ENCODE measurements at regions not wholly inside any gene's neighbourhood (a gene's known extent, or its start where the extent isn't known, plus 50 kb on each side); places are given as distances from the start of the nearest gene placed in this dataset.
"Not testable (repeated sequence)": the region's sequence is repeated elsewhere in the genome, so short reads cannot be mapped to it uniquely, and the experiment has no call there.

DNA sequence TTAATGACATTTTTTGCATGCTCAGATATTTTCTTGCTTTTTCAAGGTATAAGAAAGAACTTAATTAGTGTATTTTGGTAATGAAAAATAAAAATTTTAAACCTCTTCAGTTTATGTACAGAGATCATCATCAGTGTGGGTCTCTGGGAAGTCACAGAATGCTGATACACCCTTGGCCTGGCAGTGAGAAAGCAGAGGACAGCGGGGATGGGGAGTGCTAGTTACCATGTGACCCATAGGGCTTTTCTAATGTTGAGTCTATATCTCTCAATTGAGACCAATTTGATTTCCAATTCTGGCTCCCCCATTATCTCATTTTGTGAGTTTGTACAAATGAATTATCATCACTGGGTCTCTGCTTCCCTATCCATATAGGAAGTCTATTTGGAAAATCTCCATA lies 305.7 kb downstream of the CYRIA start:
- H3K27me3 Mint-ChIP-seq (ENCODE audit: low read depth) = peaks cover 3% of the 10 kb centered on the region
- H3K9me3 Mint-ChIP-seq = no peaks in the 10 kb centered on the region
- no peak overlapping the region for H3K27ac Mint-ChIP-seq
- DNase-seq = no peak
- no peaks in the 10 kb centered on the region for H3K36me3 Mint-ChIP-seq (ENCODE audit: low read depth)
- no peak overlapping the region for H3K4me3 Mint-ChIP-seq
- H3K4me1 Mint-ChIP-seq (ENCODE audit: low read depth) = no peaks in the 10 kb centered on the region
- CTCF ChIA-PET = no interaction called here
- intact Hi-C loops (cut with micrococcal nuclease) = no loop called here

DNA sequence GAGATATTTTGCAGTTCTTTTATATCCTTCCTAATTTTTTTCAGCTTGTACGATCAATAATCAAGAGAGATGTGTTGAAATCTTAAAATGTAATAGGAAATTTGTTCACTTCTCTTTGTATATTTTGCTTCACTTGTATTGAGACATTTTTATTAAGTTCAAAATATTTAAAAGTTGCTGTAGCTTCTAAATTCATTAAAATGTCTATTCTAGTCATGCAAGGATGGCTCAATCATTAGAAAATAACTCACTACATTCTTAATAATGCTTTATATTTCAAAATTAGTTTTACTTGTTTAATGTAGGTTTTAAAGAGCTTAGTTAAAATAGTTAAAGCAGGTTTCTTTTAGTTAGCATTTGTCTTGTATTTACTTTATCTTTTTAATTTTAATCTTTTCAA lies 308.4 kb downstream of the CYRIA start:
- no peaks in the 10 kb centered on the region for H3K4me1 Mint-ChIP-seq (ENCODE audit: low read depth)
- CTCF ChIA-PET = no interaction called here

DNA sequence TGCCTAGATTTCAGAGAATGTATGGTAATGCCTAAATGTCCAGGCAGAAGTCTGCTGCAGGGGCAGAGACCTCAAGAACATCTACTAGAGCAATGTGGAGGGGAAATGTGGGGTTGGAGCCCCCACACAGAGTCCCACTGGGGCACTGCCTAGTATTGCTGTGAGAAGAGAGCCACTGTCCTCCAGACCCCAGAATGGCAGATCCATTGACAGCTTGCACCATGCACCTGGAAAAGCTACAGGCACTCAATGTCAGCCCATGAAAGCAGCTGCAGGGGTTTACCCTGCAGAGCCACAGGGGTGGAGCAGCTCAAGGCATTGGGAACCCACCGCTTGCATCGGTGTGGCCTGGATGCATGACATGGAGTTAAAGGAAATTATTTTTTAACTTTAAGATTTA lies 314.1 kb downstream of the CYRIA start:
- intact Hi-C loops (cut with micrococcal nuclease) = no loop called here
- H3K9me3 Mint-ChIP-seq = peaks cover 20% of the 10 kb centered on the region
- CTCF ChIA-PET = no interaction called here
- no peaks in the 10 kb centered on the region for H3K4me1 Mint-ChIP-seq (ENCODE audit: low read depth)
- peaks cover under 1% of the 10 kb centered on the region for H3K27me3 Mint-ChIP-seq (ENCODE audit: low read depth)
- H3K36me3 Mint-ChIP-seq (ENCODE audit: low read depth) = no peaks in the 10 kb centered on the region
- no peak for DNase-seq
- H3K4me3 Mint-ChIP-seq = no peak overlapping the region
- H3K27ac Mint-ChIP-seq = no peak overlapping the region

More for the DNA sequence above, 308.4 kb downstream of the CYRIA start:
- no peak overlapping the region for H3K27ac Mint-ChIP-seq
- no peaks in the 10 kb centered on the region for H3K27me3 Mint-ChIP-seq (ENCODE audit: low read depth)
- DNase-seq = no peak
- intact Hi-C loops (cut with micrococcal nuclease) = no loop called here
- peaks cover 7% of the 10 kb centered on the region for H3K9me3 Mint-ChIP-seq
- no peak overlapping the region for H3K4me3 Mint-ChIP-seq
- H3K36me3 Mint-ChIP-seq (ENCODE audit: low read depth) = no peaks in the 10 kb centered on the region

- intact Hi-C loops (cut with micrococcal nuclease) = no loop called here
- Mint-ChIP-seq H3K27ac (no peak overlapping the region), H3K4me3 (no peak overlapping the region), H3K9me3 (peaks cover 20% of the 10 kb centered on the region), H3K36me3 (ENCODE audit: low read depth) (no peaks in the 10 kb centered on the region), H3K4me1 (ENCODE audit: low read depth) (no peaks in the 10 kb centered on the region), H3K27me3 (ENCODE audit: low read depth) (peaks cover 2% of the 10 kb centered on the region)
- CTCF ChIA-PET = no interaction called here
- DNase-seq = no peak
Observed at GRCh38 chr2:16351137-16351536, 314.5 kb downstream of the CYRIA start.

- Mint-ChIP-seq H3K4me1 (ENCODE audit: low read depth) (no peaks in the 10 kb centered on the region), H3K4me3 (no peak overlapping the region), H3K27ac (no peak overlapping the region), H3K36me3 (ENCODE audit: low read depth) (no peaks in the 10 kb centered on the region), H3K27me3 (ENCODE audit: low read depth) (peaks cover 2% of the 10 kb centered on the region), H3K9me3 (peaks cover 20% of the 10 kb centered on the region)
- CTCF ChIA-PET = no interaction called here
- intact Hi-C loops (cut with micrococcal nuclease) = no loop called here
- DNase-seq = no peak
Observed at GRCh38 chr2:16350211-16350610, 315.4 kb downstream of the CYRIA start.

- Mint-ChIP-seq H3K4me3 (no peak overlapping the region), H3K36me3 (ENCODE audit: low read depth) (no peaks in the 10 kb centered on the region), H3K4me1 (ENCODE audit: low read depth) (no peaks in the 10 kb centered on the region), H3K9me3 (peaks cover 20% of the 10 kb centered on the region), H3K27me3 (ENCODE audit: low read depth) (peaks cover 2% of the 10 kb centered on the region), H3K27ac (no peak overlapping the region)
- CTCF ChIA-PET = no interaction called here
- no peak for DNase-seq
- intact Hi-C loops (cut with micrococcal nuclease) = no loop called here
Observed at GRCh38 chr2:16349811-16350210, 315.8 kb downstream of the CYRIA start.

DNA sequence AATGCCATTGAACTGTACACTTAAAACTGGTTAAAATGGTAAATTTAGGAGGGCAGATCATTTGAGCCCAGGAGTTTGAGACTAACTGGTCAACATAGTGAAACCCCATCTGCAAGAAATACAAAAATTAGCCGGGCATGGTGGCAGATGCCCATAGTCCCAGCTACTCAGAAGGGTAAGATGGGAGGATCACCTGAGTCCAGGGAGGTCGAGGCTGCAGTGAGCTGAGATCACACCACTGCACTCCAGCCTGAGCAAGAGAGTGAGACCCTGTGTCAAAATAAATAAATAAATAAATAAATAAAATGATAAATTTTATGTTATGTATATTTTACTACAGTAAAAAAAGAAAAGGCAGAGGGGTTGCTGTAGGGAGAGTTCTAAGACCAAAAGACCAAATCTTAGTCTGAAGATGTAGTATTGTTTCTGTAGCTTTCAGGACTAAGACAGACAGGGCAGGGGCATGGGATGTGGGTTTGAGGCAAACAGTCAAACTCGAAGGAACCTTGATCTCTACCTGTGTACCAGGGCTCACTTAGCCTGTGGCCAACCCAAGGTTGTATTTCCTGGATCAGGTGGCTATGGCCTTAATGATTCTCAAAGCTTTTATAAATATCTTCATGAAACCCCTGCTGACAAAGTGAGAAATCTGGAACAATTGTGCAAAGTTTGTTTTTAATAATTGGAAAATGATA lies 316.7 kb downstream of the CYRIA start:
- CTCF ChIA-PET = no interaction called here
- H3K27ac Mint-ChIP-seq = no peak overlapping the region
- no peak for DNase-seq

GRCh38 chr2:16346671-16347070 lies 319.0 kb downstream of the CYRIA start:
- Mint-ChIP-seq H3K9me3 (peaks cover 10% of the 10 kb centered on the region), H3K4me1 (ENCODE audit: low read depth) (no peaks in the 10 kb centered on the region), H3K27me3 (ENCODE audit: low read depth) (peaks cover 5% of the 10 kb centered on the region), H3K27ac (no peak overlapping the region), H3K36me3 (ENCODE audit: low read depth) (no peaks in the 10 kb centered on the region), H3K4me3 (no peak overlapping the region)
- no peak for DNase-seq
- CTCF ChIA-PET = no interaction called here
- intact Hi-C loops (cut with micrococcal nuclease) = no loop called here

More for the DNA sequence above, 316.7 kb downstream of the CYRIA start:
- H3K27me3 Mint-ChIP-seq (ENCODE audit: low read depth) = peaks cover 2% of the 10 kb centered on the region
- H3K4me3 Mint-ChIP-seq = no peak overlapping the region
- H3K9me3 Mint-ChIP-seq = peaks cover 20% of the 10 kb centered on the region
- intact Hi-C loops (cut with micrococcal nuclease) = no loop called here
- H3K4me1 Mint-ChIP-seq (ENCODE audit: low read depth) = no peaks in the 10 kb centered on the region
- H3K36me3 Mint-ChIP-seq (ENCODE audit: low read depth) = no peaks in the 10 kb centered on the region

DNA sequence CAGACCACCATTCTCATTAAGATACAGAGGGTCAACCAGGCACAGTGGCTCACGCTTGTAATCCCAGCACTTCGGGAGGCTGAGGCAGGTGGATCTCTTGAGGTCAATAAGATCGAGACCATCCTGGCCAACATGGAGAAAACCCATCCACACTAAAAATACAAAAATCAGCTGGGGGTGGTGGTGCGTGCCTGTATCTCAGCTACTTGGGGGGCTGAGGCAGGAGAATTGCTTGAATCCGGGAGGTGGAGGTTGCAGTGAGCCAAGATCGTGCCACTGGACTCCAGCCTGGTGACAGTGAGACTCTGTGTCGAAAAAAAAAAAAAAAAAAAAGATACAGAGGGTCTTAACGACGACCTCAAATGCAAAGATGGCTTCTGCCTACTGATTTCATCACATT lies 320.4 kb downstream of the CYRIA start:
- CTCF ChIA-PET; H3K4me1 Mint-ChIP-seq (ENCODE audit: low read depth); H3K36me3 Mint-ChIP-seq (ENCODE audit: low read depth); H3K27me3 Mint-ChIP-seq (ENCODE audit: low read depth); H3K4me3 Mint-ChIP-seq; intact Hi-C loops (cut with micrococcal nuclease); H3K27ac Mint-ChIP-seq; DNase-seq; H3K9me3 Mint-ChIP-seq: not testable (repeated sequence)

- H3K27me3 Mint-ChIP-seq (ENCODE audit: low read depth) = peaks cover 3% of the 10 kb centered on the region
- H3K27ac Mint-ChIP-seq = no peak overlapping the region
- intact Hi-C loops (cut with micrococcal nuclease) = no loop called here
- DNase-seq = no peak
- no peak overlapping the region for H3K4me3 Mint-ChIP-seq
- CTCF ChIA-PET = no interaction called here
- no peaks in the 10 kb centered on the region for H3K4me1 Mint-ChIP-seq (ENCODE audit: low read depth)
- H3K36me3 Mint-ChIP-seq (ENCODE audit: low read depth) = peaks cover 3% of the 10 kb centered on the region
- H3K9me3 Mint-ChIP-seq = peaks cover 13% of the 10 kb centered on the region
Observed at GRCh38 chr2:16339206-16339605, 326.4 kb downstream of the CYRIA start.

DNA sequence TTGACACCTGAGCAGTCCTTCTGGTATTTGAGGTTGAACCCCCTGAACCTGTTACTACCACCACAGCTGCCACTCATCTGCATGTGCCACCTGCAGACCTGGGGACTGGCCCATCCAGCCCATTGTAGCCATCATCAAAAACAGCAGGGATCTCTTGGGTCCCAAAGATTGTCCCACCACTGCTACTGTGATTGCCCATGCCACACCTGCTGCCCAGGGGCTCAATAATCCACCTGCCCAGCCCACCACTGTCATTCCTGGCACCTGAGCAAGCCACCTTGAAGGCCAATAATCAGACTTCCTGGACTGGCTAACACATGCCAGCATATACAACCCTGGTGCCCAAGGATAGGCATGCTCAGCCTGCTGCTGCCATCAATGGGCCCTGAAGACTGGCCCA lies 327.6 kb downstream of the CYRIA start:
- CTCF ChIA-PET = no interaction called here
- intact Hi-C loops (cut with micrococcal nuclease) = no loop called here
- no peak overlapping the region for H3K27ac Mint-ChIP-seq
- peaks cover 3% of the 10 kb centered on the region for H3K36me3 Mint-ChIP-seq (ENCODE audit: low read depth)
- peaks cover 13% of the 10 kb centered on the region for H3K9me3 Mint-ChIP-seq
- H3K4me1 Mint-ChIP-seq (ENCODE audit: low read depth) = no peaks in the 10 kb centered on the region
- H3K4me3 Mint-ChIP-seq = no peak overlapping the region
- no peak for DNase-seq
- peaks cover 3% of the 10 kb centered on the region for H3K27me3 Mint-ChIP-seq (ENCODE audit: low read depth)

DNA sequence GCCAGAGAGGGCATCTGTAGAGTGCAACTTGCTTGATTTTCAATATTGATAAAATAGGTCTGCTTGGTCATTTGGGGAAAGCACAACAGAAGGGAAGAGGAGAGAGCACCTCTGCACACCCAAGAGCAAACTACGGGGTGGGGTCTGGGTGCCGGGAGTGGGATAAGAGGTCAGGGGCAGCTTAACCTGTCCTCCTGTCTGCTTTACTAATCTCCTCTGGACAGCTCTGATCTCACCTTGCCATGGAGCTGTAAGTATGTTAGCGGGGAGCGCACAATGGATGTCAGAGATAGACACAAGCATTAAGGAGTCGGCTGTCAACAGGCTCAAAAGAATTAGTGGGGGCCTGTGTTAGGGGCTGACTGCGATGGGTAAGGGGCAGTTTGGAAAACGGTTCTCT lies 328.7 kb downstream of the CYRIA start:
- CTCF ChIA-PET = no interaction called here
- DNase-seq = no peak
- H3K4me3 Mint-ChIP-seq = no peak overlapping the region
- peaks cover 13% of the 10 kb centered on the region for H3K9me3 Mint-ChIP-seq
- H3K27ac Mint-ChIP-seq = no peak overlapping the region
- H3K27me3 Mint-ChIP-seq (ENCODE audit: low read depth) = no peaks in the 10 kb centered on the region
- no peaks in the 10 kb centered on the region for H3K4me1 Mint-ChIP-seq (ENCODE audit: low read depth)
- intact Hi-C loops (cut with micrococcal nuclease) = no loop called here
- peaks cover 3% of the 10 kb centered on the region for H3K36me3 Mint-ChIP-seq (ENCODE audit: low read depth)

- peaks cover 13% of the 10 kb centered on the region for H3K9me3 Mint-ChIP-seq
- CTCF ChIA-PET = no interaction called here
- H3K4me3 Mint-ChIP-seq = no peak overlapping the region
- peaks cover 3% of the 10 kb centered on the region for H3K36me3 Mint-ChIP-seq (ENCODE audit: low read depth)
- no peaks in the 10 kb centered on the region for H3K27me3 Mint-ChIP-seq (ENCODE audit: low read depth)
- intact Hi-C loops (cut with micrococcal nuclease) = no loop called here
- no peaks in the 10 kb centered on the region for H3K4me1 Mint-ChIP-seq (ENCODE audit: low read depth)
- H3K27ac Mint-ChIP-seq = no peak overlapping the region
- no peak for DNase-seq
Observed at GRCh38 chr2:16336491-16336890, 329.1 kb downstream of the CYRIA start.

All from activated naive CD4-positive, alpha-beta T cell treated with anti-CD3 and anti-CD28 coated beads for 36 hours (primary cell).